D341Med (cell line): ENCODE measurements at regions not wholly inside any gene's neighbourhood (a gene's known extent, or its start where the extent isn't known, plus 50 kb on each side); places are given as distances from the start of the nearest gene placed in this dataset.

Experiments used
- DNase-seq: peaks from one replicate; pipeline ENCODE4 v3.0.0; 2012; ENCODE audit warnings: low spot score

- DNase-seq: no peak
These were observed 1132.6 kb upstream of the SLC10A2 start for GRCh38 chr13:104198801-104199200.

DNA sequence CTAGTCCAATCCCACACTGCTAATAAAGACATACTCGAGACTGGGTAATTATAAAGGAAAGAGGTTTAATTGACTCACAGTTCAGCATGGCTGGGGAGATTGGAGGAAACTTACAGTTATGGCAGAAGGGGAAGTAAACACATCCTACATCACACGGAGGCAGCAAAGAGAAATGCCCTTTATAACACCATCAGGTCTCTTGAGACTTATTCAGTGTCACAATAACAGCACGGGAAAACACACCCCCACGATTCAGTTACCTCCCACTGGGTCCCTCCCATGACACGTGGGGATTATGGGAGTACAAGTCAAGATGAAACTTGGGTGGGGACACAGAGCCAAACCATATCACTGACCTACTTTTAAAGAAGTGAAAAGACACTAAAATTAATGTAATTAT lies 1130.4 kb upstream of the SLC10A2 start:
- DNase-seq: no peak

GRCh38 chr13:104181526-104182231 lies 1115.5 kb upstream of the SLC10A2 start:
- DNase-seq: no peak

DNA sequence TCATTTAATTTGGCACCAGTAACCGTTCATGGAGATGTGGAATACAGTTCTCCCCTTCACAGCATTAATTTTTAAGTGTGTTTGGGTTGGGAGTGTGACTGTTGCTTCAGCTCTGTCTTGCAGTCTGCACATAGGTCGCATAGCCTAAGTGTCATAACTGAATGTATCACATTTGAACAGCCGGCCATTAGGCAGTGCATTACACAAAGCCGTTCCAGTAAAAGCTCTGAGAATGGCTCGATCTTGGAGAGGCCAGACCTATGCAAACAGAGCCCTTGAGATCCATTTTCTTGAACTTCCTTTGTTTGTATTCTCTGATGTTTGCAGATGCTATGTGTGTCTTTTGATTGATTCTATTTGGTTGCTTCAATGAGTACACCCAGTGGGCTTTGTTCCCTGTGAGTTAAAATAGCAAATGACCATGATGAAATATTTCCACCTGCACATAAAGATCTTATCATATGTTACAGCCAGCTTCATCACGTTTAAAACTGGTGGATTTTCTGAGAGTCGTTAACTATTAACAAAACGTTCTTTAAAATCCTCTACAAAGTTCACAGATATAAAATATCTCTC lies 1104.9 kb upstream of the SLC10A2 start:
- DNase-seq: no peak

- DNase-seq: no peak
These were observed 1097.8 kb upstream of the SLC10A2 start for GRCh38 chr13:104163866-104164630.

- DNase-seq: no peak
These were observed 1094.3 kb upstream of the SLC10A2 start for GRCh38 chr13:104160536-104160935.

GRCh38 chr13:104143760-104144416 lies 1077.7 kb upstream of the SLC10A2 start:
- no peak for DNase-seq

DNA sequence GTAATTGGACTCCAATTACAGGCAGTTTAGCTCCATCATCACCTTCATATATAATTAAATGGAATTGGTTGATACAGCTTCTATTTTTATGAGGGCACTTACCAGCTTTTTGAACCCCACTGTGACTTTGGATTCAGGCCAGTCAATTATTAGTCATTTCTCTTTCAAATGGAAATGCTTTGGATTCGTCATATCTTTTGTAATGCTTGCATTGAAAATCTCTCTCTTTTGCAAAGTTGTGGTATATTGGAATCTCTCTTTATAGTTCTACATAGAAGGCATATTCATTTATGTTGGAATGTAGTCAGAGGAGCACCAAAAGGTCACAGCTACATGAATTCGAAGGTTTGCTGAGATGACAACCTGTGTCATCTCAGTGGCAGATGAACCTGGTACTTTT lies 1074.3 kb upstream of the SLC10A2 start:
- DNase-seq: no peak

DNA sequence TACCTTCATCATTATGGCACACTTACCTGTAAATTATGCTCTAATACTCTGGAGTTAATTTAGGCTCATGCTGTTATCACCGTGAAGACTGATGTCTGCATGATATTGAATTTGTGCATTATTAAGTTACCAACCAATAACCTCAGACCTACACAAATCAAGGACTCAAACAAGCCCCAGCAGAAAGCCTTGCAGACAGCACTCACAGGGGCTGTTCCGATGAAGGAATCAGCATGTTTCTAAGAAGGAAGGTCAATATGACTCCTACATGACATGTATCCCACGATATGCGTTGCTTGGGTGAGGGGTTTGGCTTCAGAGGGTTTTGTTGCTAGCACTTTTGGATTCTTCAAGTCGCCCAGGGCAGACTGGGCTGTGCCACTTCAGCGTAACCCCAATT lies 1071.2 kb upstream of the SLC10A2 start:
- no peak for DNase-seq

- no peak for DNase-seq
These were observed 1066.6 kb upstream of the SLC10A2 start for GRCh38 chr13:104132849-104133248.

- no peak for DNase-seq
These were observed 1047.9 kb upstream of the SLC10A2 start for GRCh38 chr13:104114101-104114500.

DNA sequence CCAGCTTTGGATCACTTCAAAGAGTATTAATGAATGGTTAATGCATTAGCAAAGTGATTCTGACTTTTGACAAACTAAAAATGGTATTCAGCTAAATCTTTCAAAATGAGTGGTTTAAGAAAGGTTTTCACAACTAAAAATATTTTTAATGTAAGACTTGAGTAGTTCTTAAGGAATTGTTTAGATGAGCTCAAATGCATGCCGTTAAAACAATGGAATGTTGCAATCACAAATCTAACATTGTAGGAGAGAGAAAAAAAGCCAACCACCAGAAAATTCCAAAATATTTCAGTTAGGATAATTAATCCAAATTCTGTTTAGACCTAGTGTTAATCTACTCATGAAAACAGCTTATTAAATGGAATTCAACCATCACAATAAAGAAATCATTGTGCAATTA lies 1044.8 kb upstream of the SLC10A2 start:
- no peak for DNase-seq

GRCh38 chr13:104106705-104107393 lies 1040.6 kb upstream of the SLC10A2 start:
- DNase-seq: peak; percentile 23

DNA sequence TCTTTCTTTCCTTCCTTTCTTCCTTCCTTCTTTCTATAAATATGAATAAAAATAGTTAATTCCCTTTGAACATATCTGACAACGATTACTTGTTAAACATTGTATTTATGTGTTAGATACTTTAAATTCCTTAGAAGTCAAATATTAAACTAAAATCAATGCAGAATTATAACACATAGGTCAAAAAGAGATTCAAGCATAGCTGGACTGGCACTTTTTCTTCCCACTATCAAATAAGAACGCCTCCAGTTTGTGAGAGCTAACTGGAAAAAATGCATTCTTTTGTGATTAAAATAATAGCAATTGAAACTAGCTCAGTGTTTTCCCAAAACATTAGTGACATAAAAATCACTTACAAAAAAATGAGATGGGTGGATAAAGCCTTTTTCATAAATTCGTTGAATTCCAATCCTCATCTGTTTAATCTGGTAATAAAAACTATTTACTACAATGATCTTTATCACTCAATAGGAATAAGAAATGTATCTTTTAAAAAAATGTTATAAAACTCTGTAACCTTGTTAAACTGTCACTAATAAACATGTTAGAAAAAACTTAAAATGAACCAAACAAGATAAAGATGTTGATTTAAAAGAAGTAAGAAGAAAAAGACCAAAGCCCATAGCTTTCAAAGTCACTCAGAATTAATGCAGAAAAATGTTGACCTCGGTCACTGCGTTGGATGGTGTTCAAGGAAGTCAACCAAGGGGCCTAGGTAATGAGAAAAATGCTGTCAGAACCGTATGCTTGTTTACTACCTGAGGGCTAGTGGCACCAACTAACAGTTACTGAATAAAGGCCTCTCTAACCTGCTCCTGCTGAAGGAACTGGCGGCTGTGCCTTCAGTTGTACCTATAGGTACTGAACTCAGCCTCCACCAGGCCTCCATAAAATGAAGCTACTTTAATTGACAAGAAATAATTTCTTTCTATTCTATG lies 1039.5 kb upstream of the SLC10A2 start:
- no peak for DNase-seq

DNA sequence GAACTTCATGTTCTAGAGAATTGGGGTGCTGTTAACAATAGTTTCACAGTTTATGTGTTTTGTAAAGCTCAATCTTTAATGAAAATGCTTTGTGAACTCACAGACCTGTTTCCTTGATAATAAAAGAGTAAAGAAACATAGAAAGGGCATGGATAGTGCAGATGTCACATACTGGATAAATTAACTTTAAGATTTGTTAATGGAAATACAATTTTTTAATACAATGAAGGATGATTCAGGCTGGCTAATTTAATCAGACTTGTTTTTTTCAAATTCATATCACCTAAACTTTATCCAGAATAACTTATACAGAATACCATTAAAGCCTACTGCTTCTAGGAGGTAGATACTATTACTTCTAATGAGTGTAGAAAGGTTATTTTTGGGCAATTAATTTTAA lies 1033.5 kb upstream of the SLC10A2 start:
- no peak for DNase-seq

- no peak for DNase-seq
These were observed 1032.2 kb upstream of the SLC10A2 start for GRCh38 chr13:104098421-104098820.

DNA sequence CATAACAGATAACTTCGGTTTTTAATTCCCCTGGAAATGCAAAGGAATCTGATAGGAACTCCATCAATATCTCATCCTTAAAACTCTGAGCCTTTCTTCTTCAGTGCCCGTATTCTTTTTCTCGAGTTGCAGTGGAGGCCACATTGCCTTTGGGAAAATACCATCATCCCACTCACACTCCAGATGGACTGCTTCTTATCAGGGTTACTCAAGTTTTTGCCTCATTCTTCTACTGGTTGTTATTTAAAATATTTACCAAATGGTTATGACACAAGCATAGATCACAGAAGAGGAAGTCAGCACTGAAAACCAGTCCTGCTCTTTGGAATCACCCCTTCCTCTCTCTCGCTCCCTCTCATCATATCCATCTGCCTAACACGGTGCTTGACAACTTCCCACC lies 1020.5 kb upstream of the SLC10A2 start:
- no peak for DNase-seq

GRCh38 chr13:104086210-104086609 lies 1020.0 kb upstream of the SLC10A2 start:
- DNase-seq: no peak

GRCh38 chr13:104085611-104086010 lies 1019.4 kb upstream of the SLC10A2 start:
- DNase-seq: no peak

- DNase-seq: no peak
These were observed 1008.1 kb upstream of the SLC10A2 start for GRCh38 chr13:104074326-104074725.

DNA sequence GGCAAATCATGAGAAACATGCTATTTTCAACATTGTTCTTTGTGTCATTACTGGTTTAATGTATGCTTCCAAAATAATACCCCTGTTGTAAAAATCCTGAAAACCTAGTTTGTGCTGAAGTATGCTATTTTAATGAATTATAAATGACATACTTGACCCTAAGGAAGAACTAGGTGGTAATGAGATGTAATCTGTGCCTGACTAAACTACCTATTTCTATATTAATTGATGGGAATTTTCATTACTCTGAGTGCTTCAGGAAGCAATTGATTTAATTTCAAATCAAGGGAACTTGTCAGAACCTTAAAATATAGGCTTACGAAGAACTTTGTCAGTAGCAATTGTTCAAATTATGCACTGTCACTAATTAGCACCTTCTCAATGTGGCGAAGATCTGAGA lies 1005.6 kb upstream of the SLC10A2 start:
- no peak for DNase-seq
